Mammary epithelial cell (primary cell): ENCODE measurements at regions not wholly inside any gene's neighbourhood (a gene's known extent, or its start where the extent isn't known, plus 50 kb on each side); places are given as distances from the start of the nearest gene placed in this dataset.

Experiments
- CTCF ChIP-seq, 2 donors: IDR thresholded peaks in 1 of 2; conservative IDR thresholded peaks in 1 of 2; 2 replicates each; pipeline ENCODE4 v1.5.1; 2011 to 2012; ENCODE audit warnings: inconsistent platforms in 2 of 2, low read length in 2 of 2, mild to moderate bottlenecking in 2 of 2, control low read depth in 1 of 2, low read depth in 1 of 2; ENCODE audit not compliant: insufficient read depth in 1 of 2; ENCODE audit errors: extremely low read depth in 1 of 2
- EZH2 ChIP-seq: IDR thresholded peaks from 2 replicates; pipeline ENCODE4 v1.6.1; 2012; ENCODE audit warnings: low read length, inconsistent platforms, borderline replicate concordance

GRCh38 chrX:98962996-98963395 lies 1447.1 kb downstream of the PCDH19 start:
- TF ChIP-seq CTCF (conservative IDR thresholded peaks at IDR 0.05 in 1 of 2, IDR thresholded peaks at IDR 0.05 in 1 of 2; ENCODE audit: extremely low read depth in 1 of 2, insufficient read depth in 1 of 2, low read depth in 1 of 2, low read length in 2 of 2) = no peak
- TF ChIP-seq EZH2 = no peak
